WTC11 (cell line): ENCODE measurements at regions not wholly inside any gene's neighbourhood (a gene's known extent, or its start where the extent isn't known, plus 50 kb on each side); places are given as distances from the start of the nearest gene placed in this dataset.
A peak's percentile ranks its signal among the peaks of the same experiment; 100 is the strongest.

Experiments used
- ATAC-seq: fragments of 200-7000 bp; cut with Tn5 transposase; 2 replicates; pipeline ENCODE4 v1.10.0; 2021; ENCODE audit warnings: mild to moderate bottlenecking, moderate library complexity
- CTCF ChIA-PET: fragments of 300-600 bp; sonication (Branson Sonifier 250); formaldehyde crosslinking; loops from one replicate; lab custom pipeline; 2021; ENCODE audit warnings: antibody characterized with exemption; lab: Charles Lee
- POLR2A ChIA-PET: fragments of 350-600 bp; sonication (Branson Sonifier 250); formaldehyde crosslinking; loops from one replicate; lab custom pipeline; 2021; ENCODE audit warnings: antibody characterized with exemption; lab: Charles Lee
- DNase-seq: peaks from one replicate; pipeline ENCODE4 v3.0.0; 2021; ENCODE audit warnings: low spot score
- H3K27ac Mint-ChIP-seq: 2 replicates; pipeline ENCODE4 v1.8.0; 2021; ENCODE audit warnings: mixed read lengths
- H3K27me3 Mint-ChIP-seq: 2 replicates; pipeline ENCODE4 v1.8.0; 2021; ENCODE audit warnings: low read depth, mild to moderate bottlenecking, moderate library complexity, mixed read lengths
- H3K36me3 Mint-ChIP-seq: 2 replicates; pipeline ENCODE4 v1.8.0; 2021; ENCODE audit warnings: mixed read lengths
- H3K4me1 Mint-ChIP-seq: 2 replicates; pipeline ENCODE4 v1.8.0; 2022; ENCODE audit warnings: mixed read lengths
- H3K4me3 Mint-ChIP-seq: 2 replicates; pipeline ENCODE4 v1.8.0; 2021; ENCODE audit warnings: mild to moderate bottlenecking, moderate library complexity, mixed read lengths
- H3K9me3 Mint-ChIP-seq: 2 replicates; pipeline ENCODE4 v1.8.0; 2021; ENCODE audit warnings: mixed read lengths
- ATF3 ChIP-seq: sonication (generic); formaldehyde crosslinking; conservative IDR thresholded peaks from 2 replicates; pipeline ENCODE4 v1.8.1; 2022; ENCODE audit warnings: mild to moderate bottlenecking, missing genetic modification reagents
- CDX4 ChIP-seq: fragments of 250-450 bp; sonication (Bioruptor Pico); IDR thresholded peaks from 2 replicates; pipeline ENCODE4 v1.9.0; 2021; ENCODE audit warnings: moderate library complexity, mild to moderate bottlenecking, inconsistent platforms, borderline replicate concordance
- CREM ChIP-seq: sonication (generic); formaldehyde crosslinking; IDR thresholded peaks from 2 replicates; pipeline ENCODE4 v1.8.1; 2022; ENCODE audit warnings: mild to moderate bottlenecking, missing genetic modification reagents, moderate library complexity
- ERG ChIP-seq: fragments of 250-450 bp; sonication (Bioruptor Pico); IDR thresholded peaks from 2 replicates; pipeline ENCODE4 v1.8.0; 2021; ENCODE audit warnings: mild to moderate bottlenecking
- FOXK1 ChIP-seq: sonication (generic); formaldehyde crosslinking; IDR thresholded peaks from 2 replicates; pipeline ENCODE4 v1.8.0; 2022; ENCODE audit warnings: mild to moderate bottlenecking, moderate library complexity, missing genetic modification reagents
- HMGA2 ChIP-seq: fragments of 250-450 bp; sonication (Bioruptor Pico); IDR thresholded peaks from 2 replicates; pipeline ENCODE4 v1.4.0; 2021; ENCODE audit warnings: mild to moderate bottlenecking, moderate library complexity
- IRF1 ChIP-seq: sonication (generic); formaldehyde crosslinking; IDR thresholded peaks from 2 replicates; pipeline ENCODE4 v1.8.0; 2023; ENCODE audit warnings: missing genetic modification reagents
- MAX ChIP-seq: sonication (generic); formaldehyde crosslinking; IDR thresholded peaks from 2 replicates; pipeline ENCODE4 v1.8.0; 2022; ENCODE audit warnings: mild to moderate bottlenecking, missing genetic modification reagents
- MYBL2 ChIP-seq: sonication (generic); formaldehyde crosslinking; IDR thresholded peaks from 2 replicates; pipeline ENCODE4 v1.8.1; 2023; ENCODE audit warnings: mild to moderate bottlenecking, moderate library complexity, missing genetic modification reagents
- OVOL2 ChIP-seq: fragments of 250-450 bp; sonication (Bioruptor Pico); IDR thresholded peaks from 2 replicates; pipeline ENCODE4 v1.9.0; 2021; ENCODE audit warnings: mild to moderate bottlenecking, borderline replicate concordance
- STAT6 ChIP-seq: sonication (generic); formaldehyde crosslinking; conservative IDR thresholded peaks from 2 replicates; pipeline ENCODE4 v1.8.1; 2023; ENCODE audit warnings: mild to moderate bottlenecking, low read depth, missing genetic modification reagents, moderate library complexity
- TEAD4 ChIP-seq: sonication (generic); formaldehyde crosslinking; IDR thresholded peaks from 2 replicates; pipeline ENCODE4 v1.8.0; 2022; ENCODE audit warnings: mild to moderate bottlenecking, missing genetic modification reagents
- TP53 ChIP-seq: sonication (generic); formaldehyde crosslinking; IDR thresholded peaks from 2 replicates; pipeline ENCODE4 v1.8.1; 2023; ENCODE audit warnings: mild to moderate bottlenecking, missing genetic modification reagents
- ZBTB21 ChIP-seq: sonication (generic); formaldehyde crosslinking; IDR thresholded peaks from 2 replicates; pipeline ENCODE4 v1.8.1; 2023; ENCODE audit warnings: mild to moderate bottlenecking, missing genetic modification reagents, borderline replicate concordance
- ZNF219 ChIP-seq: sonication (generic); formaldehyde crosslinking; IDR thresholded peaks from 2 replicates; pipeline ENCODE4 v1.8.0; 2023; ENCODE audit warnings: missing genetic modification reagents, mild to moderate bottlenecking, borderline replicate concordance
- ZNF281 ChIP-seq: sonication (generic); formaldehyde crosslinking; IDR thresholded peaks from 2 replicates; pipeline ENCODE4 v1.8.0; 2023; ENCODE audit warnings: mild to moderate bottlenecking, missing genetic modification reagents
- ZNF396 ChIP-seq: fragments of 250-450 bp; sonication (Bioruptor Pico); IDR thresholded peaks from 2 replicates; pipeline ENCODE4 v1.8.0; 2021; ENCODE audit warnings: mild to moderate bottlenecking, moderate library complexity, borderline replicate concordance
- TF ChIP-seq, protein P1 (sequence below): sonication (generic); formaldehyde crosslinking; IDR thresholded peaks from 2 replicates; pipeline ENCODE4 v1.8.1; 2022; ENCODE audit warnings: mild to moderate bottlenecking, moderate library complexity, missing genetic modification reagents
- TF ChIP-seq, protein P2 (sequence below): sonication (generic); formaldehyde crosslinking; IDR thresholded peaks from 2 replicates; pipeline ENCODE4 v1.8.0; 2022; ENCODE audit warnings: mild to moderate bottlenecking, missing genetic modification reagents
- TF ChIP-seq, protein P3 (sequence below): sonication (generic); formaldehyde crosslinking; IDR thresholded peaks from 2 replicates; pipeline ENCODE4 v1.8.0; 2022; ENCODE audit warnings: mild to moderate bottlenecking, missing genetic modification reagents
- TF ChIP-seq, protein P4 (sequence below): sonication (generic); formaldehyde crosslinking; IDR thresholded peaks from 2 replicates; pipeline ENCODE4 v1.8.1; 2023; ENCODE audit warnings: mild to moderate bottlenecking, moderate library complexity, missing genetic modification reagents

DNA sequence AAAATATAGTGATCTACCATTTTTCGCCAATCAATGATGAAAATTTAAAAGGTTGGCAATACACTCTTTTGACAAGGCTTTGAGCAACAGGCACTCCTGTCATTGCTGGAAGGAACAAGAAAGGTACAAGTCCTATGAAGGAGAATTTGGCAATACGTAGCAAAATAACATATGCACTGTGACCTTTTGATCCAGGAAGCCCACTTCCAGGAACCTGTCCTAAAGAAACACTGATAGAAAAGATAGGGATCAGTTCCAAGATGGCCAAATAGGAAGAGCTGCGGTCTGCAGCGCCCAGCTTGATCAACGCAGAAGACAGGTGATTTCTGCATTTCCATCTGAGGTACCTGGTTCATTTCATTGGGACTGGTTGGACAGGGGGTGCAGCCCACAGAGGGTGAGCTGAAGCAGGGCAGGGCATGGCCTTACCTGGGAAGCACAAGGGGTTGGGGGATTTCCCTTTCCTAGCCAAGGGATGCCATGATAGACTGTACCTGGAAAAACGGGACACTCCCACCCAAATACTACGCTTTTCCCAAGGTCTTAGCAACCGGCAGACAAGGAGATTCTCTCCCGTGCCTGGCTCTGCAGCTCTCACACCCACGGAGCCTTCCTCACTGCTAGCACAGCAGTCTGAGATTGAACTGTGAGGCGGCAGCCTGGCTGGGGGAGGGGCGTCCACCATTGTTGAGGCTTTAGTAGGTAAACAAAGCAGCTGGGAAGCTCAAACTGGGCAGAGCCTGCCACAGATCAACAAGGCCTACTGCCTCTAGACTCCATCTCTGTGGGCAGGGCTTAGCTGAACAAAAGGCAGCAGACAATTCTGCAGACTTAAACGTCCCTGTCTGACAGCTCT lies 69.7 kb upstream of the GALNT18 start:
- Mint-ChIP-seq H3K4me3 (peak overlapping the region; percentile 42), H3K4me1 (peaks cover 19% of the 10 kb centered on the region), H3K27ac (peak overlapping the region; percentile 84), H3K27me3 (no peaks in the 10 kb centered on the region; the same call in 1 of the 2 replicates), H3K36me3 (no peaks in the 10 kb centered on the region), H3K9me3 (peaks cover 5% of the 10 kb centered on the region; the same call in 1 of the 2 replicates)
- ChIA-PET CTCF (interaction anchor here (1.1 to 1.5 kb wide), 2 partner anchors 13 to 70 kb away, joined by 3 read pairs; partner anchors contain the start of gene GALNT18), POLR2A (interaction anchor here (1.3 kb wide), 1 partner anchor 882 kb away, joined by 3 read pairs; no protein-coding TSS in a partner anchor)
- ATAC-seq (peak; percentile 67), DNase-seq (peak; percentile 69)
- TF ChIP-seq IRF1 (no peak), ZNF281 (CRISPR knock-in tag) (peak; percentile 83; the same call in 1 of the 2 replicates), ERG (CRISPR knock-in tag) (no peak), CREM (CRISPR knock-in tag) (no peak), STAT6 (no peak), CDX4 (no peak), OVOL2 (no peak), ZBTB21 (CRISPR knock-in tag) (0 out of 2 replicates have a peak, but pooled peaks have one; percentile 27), ZNF396 (no peak), MYBL2 (CRISPR knock-in tag) (no peak), TEAD4 (CRISPR knock-in tag) (no peak), MAX (CRISPR knock-in tag) (no peak), FOXK1 (CRISPR knock-in tag) (peak; percentile 91), HMGA2 (CRISPR knock-in tag) (no peak), ATF3 (CRISPR knock-in tag) (no peak), TP53 (CRISPR knock-in tag) (no peak), ZNF219 (CRISPR knock-in tag) (no peak)
- TF ChIP-seq, protein P1, sequence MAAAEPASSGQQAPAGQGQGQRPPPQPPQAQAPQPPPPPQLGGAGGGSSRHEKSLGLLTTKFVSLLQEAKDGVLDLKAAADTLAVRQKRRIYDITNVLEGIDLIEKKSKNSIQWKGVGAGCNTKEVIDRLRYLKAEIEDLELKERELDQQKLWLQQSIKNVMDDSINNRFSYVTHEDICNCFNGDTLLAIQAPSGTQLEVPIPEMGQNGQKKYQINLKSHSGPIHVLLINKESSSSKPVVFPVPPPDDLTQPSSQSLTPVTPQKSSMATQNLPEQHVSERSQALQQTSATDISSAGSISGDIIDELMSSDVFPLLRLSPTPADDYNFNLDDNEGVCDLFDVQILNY = no peak
- TF ChIP-seq, protein P2, sequence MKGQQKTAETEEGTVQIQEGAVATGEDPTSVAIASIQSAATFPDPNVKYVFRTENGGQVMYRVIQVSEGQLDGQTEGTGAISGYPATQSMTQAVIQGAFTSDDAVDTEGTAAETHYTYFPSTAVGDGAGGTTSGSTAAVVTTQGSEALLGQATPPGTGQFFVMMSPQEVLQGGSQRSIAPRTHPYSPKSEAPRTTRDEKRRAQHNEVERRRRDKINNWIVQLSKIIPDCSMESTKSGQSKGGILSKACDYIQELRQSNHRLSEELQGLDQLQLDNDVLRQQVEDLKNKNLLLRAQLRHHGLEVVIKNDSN (CRISPR knock-in tag) = no peak
- TF ChIP-seq, protein P3, sequence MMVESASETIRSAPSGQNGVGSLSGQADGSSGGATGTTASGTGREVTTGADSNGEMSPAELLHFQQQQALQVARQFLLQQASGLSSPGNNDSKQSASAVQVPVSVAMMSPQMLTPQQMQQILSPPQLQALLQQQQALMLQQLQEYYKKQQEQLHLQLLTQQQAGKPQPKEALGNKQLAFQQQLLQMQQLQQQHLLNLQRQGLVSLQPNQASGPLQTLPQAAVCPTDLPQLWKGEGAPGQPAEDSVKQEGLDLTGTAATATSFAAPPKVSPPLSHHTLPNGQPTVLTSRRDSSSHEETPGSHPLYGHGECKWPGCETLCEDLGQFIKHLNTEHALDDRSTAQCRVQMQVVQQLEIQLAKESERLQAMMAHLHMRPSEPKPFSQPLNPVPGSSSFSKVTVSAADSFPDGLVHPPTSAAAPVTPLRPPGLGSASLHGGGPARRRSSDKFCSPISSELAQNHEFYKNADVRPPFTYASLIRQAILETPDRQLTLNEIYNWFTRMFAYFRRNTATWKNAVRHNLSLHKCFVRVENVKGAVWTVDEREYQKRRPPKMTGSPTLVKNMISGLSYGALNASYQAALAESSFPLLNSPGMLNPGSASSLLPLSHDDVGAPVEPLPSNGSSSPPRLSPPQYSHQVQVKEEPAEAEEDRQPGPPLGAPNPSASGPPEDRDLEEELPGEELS = peak; percentile 75; the same call in 1 of the 2 replicates
- TF ChIP-seq, protein P4, sequence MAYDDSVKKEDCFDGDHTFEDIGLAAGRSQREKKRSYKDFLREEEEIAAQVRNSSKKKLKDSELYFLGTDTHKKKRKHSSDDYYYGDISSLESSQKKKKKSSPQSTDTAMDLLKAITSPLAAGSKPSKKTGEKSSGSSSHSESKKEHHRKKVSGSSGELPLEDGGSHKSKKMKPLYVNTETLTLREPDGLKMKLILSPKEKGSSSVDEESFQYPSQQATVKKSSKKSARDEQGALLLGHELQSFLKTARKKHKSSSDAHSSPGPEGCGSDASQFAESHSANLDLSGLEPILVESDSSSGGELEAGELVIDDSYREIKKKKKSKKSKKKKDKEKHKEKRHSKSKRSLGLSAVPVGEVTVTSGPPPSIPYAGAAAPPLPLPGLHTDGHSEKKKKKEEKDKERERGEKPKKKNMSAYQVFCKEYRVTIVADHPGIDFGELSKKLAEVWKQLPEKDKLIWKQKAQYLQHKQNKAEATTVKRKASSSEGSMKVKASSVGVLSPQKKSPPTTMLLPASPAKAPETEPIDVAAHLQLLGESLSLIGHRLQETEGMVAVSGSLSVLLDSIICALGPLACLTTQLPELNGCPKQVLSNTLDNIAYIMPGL (CRISPR knock-in tag) = no peak
